ENCODE measurements at regions not wholly inside any gene's neighbourhood (a gene's known extent, or its start where the extent isn't known, plus 50 kb on each side); places are given as distances from the start of the nearest gene placed in this dataset.
"Not testable (repeated sequence)": the region's sequence is repeated elsewhere in the genome, so short reads cannot be mapped to it uniquely, and the experiment has no call there.

- Histone ChIP-seq H3K36me3 (ENCODE audit: control insufficient read depth, insufficient read depth, low read length) (no peaks in the 10 kb centered on the region), H3K4me1 (ENCODE audit: control insufficient read depth, insufficient read depth, low read length) (no peaks in the 10 kb centered on the region), H3K27ac (ENCODE audit: low read length) (no peak overlapping the region), H3K9me3 (ENCODE audit: control insufficient read depth, insufficient read depth, low read length) (peaks cover 3% of the 10 kb centered on the region), H3K4me3 (ENCODE audit: low read length) (no peak overlapping the region), H3K27me3 (ENCODE audit: control insufficient read depth, insufficient read depth, low read length) (no peaks in the 10 kb centered on the region)
- intact Hi-C loops (cut with micrococcal nuclease): no loop called here
- no peak for TF ChIP-seq CTCF (IDR thresholded peaks at IDR 0.05)
- no peak for DNase-seq
- H3K27ac Mint-ChIP-seq: no peak overlapping the region
- no CpG with 5 or more reads among the region's 1 CpG for WGBS (ENCODE audit: insufficient coverage)
- H3K9me3 Mint-ChIP-seq: peaks cover 2 to 5% of the 10 kb centered on the region in 2 donors
- H3K4me3 Mint-ChIP-seq: no peak overlapping the region
- peaks cover under 1% of the 10 kb centered on the region for H3K36me3 Mint-ChIP-seq
- ATAC-seq: no peak
- H3K27me3 Mint-ChIP-seq (ENCODE audit: low read depth in 2 of 2): no peaks in the 10 kb centered on the region
- H3K4me1 Mint-ChIP-seq: no peaks in the 10 kb centered on the region
Observed at GRCh38 chr2:166750624-166751023, 137.7 kb upstream of the XIRP2 start.

- H3K4me1 Mint-ChIP-seq; H3K27me3 ChIP-seq (ENCODE audit: control insufficient read depth, insufficient read depth, low read length); H3K27me3 Mint-ChIP-seq (ENCODE audit: low read depth in 2 of 2); H3K27ac ChIP-seq (ENCODE audit: low read length); H3K4me1 ChIP-seq (ENCODE audit: control insufficient read depth, insufficient read depth, low read length); H3K27ac Mint-ChIP-seq; H3K4me3 Mint-ChIP-seq; intact Hi-C loops (cut with micrococcal nuclease); H3K4me3 ChIP-seq (ENCODE audit: low read length); ATAC-seq; H3K36me3 ChIP-seq (ENCODE audit: control insufficient read depth, insufficient read depth, low read length); DNase-seq: not testable (repeated sequence)
- 100% methylated on average over 1 of the region's 1 CpG for WGBS (ENCODE audit: insufficient coverage)
- H3K9me3 ChIP-seq (ENCODE audit: control insufficient read depth, insufficient read depth, low read length): peaks cover 40% of the 10 kb centered on the region
- Mint-ChIP-seq H3K36me3 (peaks cover 18% of the 10 kb centered on the region), H3K9me3 (peaks cover 9 to 15% of the 10 kb centered on the region in 2 donors)
Observed at GRCh38 chr2:166744117-166744516, 144.2 kb upstream of the XIRP2 start.

GRCh38 chr2:166743482-166743881 is 144.8 kb upstream of the XIRP2 start:
- Mint-ChIP-seq H3K9me3 (peaks cover 9 to 13% of the 10 kb centered on the region in 2 donors), H3K36me3 (peaks cover 18% of the 10 kb centered on the region)
- H3K27ac Mint-ChIP-seq; H3K36me3 ChIP-seq (ENCODE audit: control insufficient read depth, insufficient read depth, low read length); H3K27me3 Mint-ChIP-seq (ENCODE audit: low read depth in 2 of 2); H3K27ac ChIP-seq (ENCODE audit: low read length); H3K27me3 ChIP-seq (ENCODE audit: control insufficient read depth, insufficient read depth, low read length); H3K4me1 ChIP-seq (ENCODE audit: control insufficient read depth, insufficient read depth, low read length); ATAC-seq; H3K4me3 ChIP-seq (ENCODE audit: low read length); intact Hi-C loops (cut with micrococcal nuclease); H3K4me3 Mint-ChIP-seq; H3K4me1 Mint-ChIP-seq: not testable (repeated sequence)
- peaks cover 44% of the 10 kb centered on the region for H3K9me3 ChIP-seq (ENCODE audit: control insufficient read depth, insufficient read depth, low read length)
- WGBS (ENCODE audit: insufficient coverage): 91% methylated on average over 10 of the region's 10 CpGs
- peak in 1 of 2 donors; percentile 8 for DNase-seq

GRCh38 chr2:166727095-166727494 is 161.2 kb upstream of the XIRP2 start:
- Mint-ChIP-seq H3K4me1 (no peaks in the 10 kb centered on the region), H3K4me3 (no peak overlapping the region), H3K9me3 (peaks cover 21 to 27% of the 10 kb centered on the region in 2 donors), H3K27ac (no peak overlapping the region), H3K27me3 (ENCODE audit: low read depth in 2 of 2) (no peaks in the 10 kb centered on the region), H3K36me3 (peaks cover 7% of the 10 kb centered on the region)
- intact Hi-C loops (cut with micrococcal nuclease): no loop called here
- Histone ChIP-seq H3K36me3 (ENCODE audit: control insufficient read depth, insufficient read depth, low read length) (no peaks in the 10 kb centered on the region), H3K9me3 (ENCODE audit: control insufficient read depth, insufficient read depth, low read length) (peaks cover 3% of the 10 kb centered on the region), H3K4me1 (ENCODE audit: control insufficient read depth, insufficient read depth, low read length) (no peaks in the 10 kb centered on the region), H3K27ac (ENCODE audit: low read length) (no peak overlapping the region), H3K27me3 (ENCODE audit: control insufficient read depth, insufficient read depth, low read length) (no peaks in the 10 kb centered on the region), H3K4me3 (ENCODE audit: low read length) (no peak overlapping the region)
- no peak for DNase-seq
- TF ChIP-seq CTCF (IDR thresholded peaks at IDR 0.05): no peak
- no CpG with 5 or more reads among the region's 2 CpGs for WGBS (ENCODE audit: insufficient coverage)
- no peak for ATAC-seq
